Calu3 (cell line): ENCODE measurements at regions not wholly inside any gene's neighbourhood (a gene's known extent, or its start where the extent isn't known, plus 50 kb on each side); places are given as distances from the start of the nearest gene placed in this dataset.

Source experiments
- BruUV-seq: library from RNA; stranded (reverse); fragments of 400-500 nt; replicated peaks from 2 replicates; lab custom pipeline; 2021; lab: Mats Ljungman, UMichigan
- CTCF ChIA-PET: fragments of 300-600 bp; sonication (Branson Sonifier 250); formaldehyde crosslinking; loops from one replicate; lab custom pipeline; 2022; ENCODE audit warnings: antibody characterized with exemption; lab: Charles Lee
- DNase-seq: peaks from one replicate; pipeline ENCODE4 v3.0.0; 2022
- H3K27ac Mint-ChIP-seq: one replicate; pipeline ENCODE4 v1.8.0; 2022; ENCODE audit warnings: mixed read lengths; ENCODE audit not compliant: unreplicated experiment
- H3K27me3 Mint-ChIP-seq: one replicate; pipeline ENCODE4 v1.8.0; 2022; ENCODE audit warnings: mixed read lengths; ENCODE audit not compliant: unreplicated experiment
- H3K36me3 Mint-ChIP-seq: one replicate; pipeline ENCODE4 v1.8.0; 2022; ENCODE audit warnings: mild to moderate bottlenecking, moderate library complexity, mixed read lengths; ENCODE audit not compliant: insufficient read depth, unreplicated experiment
- H3K4me1 Mint-ChIP-seq: one replicate; pipeline ENCODE4 v1.8.0; 2022; ENCODE audit warnings: mild to moderate bottlenecking, low read depth, mixed read lengths; ENCODE audit not compliant: unreplicated experiment
- H3K4me3 Mint-ChIP-seq: one replicate; pipeline ENCODE4 v1.8.0; 2022; ENCODE audit warnings: mild to moderate bottlenecking, low read depth, moderate library complexity, mixed read lengths; ENCODE audit not compliant: unreplicated experiment
- H3K9me3 Mint-ChIP-seq: one replicate; pipeline ENCODE4 v1.8.0; 2022; ENCODE audit warnings: low read depth, mixed read lengths; ENCODE audit not compliant: unreplicated experiment
- intact Hi-C: fragments of 100-400 bp; cut with micrococcal nuclease; formaldehyde crosslinking; loops from one replicate; pipeline ENCODE4 v1.10.0; 2022; ENCODE audit not compliant: unreplicated experiment
- TF ChIP-seq, protein P1 (sequence below): fragments of 200-600 bp; IDR thresholded peaks from one replicate; pipeline ENCODE4 v1.8.0; 2022; ENCODE audit warnings: antibody characterized with exemption; ENCODE audit not compliant: unreplicated experiment

DNA sequence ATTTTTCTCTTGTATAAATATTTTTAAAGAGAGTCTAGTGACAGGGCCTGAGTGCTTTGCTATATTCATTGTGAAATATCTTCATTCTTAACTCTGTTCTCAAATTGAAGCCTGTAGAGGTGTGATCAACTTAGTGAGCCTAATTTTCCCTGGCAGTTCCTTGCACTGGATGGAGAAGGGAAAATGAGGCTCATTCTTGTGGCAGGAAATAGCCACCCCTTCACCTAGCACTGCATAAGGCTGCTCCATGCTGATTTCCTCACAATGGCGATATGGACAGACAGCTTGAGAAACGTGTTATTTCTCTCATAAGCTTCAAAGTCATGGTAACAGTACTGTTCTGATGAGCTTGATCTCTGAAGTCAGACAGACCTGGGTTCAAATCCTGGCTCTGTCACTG is 146.2 kb downstream of the AKAP11 start:
- TF ChIP-seq, protein P1, sequence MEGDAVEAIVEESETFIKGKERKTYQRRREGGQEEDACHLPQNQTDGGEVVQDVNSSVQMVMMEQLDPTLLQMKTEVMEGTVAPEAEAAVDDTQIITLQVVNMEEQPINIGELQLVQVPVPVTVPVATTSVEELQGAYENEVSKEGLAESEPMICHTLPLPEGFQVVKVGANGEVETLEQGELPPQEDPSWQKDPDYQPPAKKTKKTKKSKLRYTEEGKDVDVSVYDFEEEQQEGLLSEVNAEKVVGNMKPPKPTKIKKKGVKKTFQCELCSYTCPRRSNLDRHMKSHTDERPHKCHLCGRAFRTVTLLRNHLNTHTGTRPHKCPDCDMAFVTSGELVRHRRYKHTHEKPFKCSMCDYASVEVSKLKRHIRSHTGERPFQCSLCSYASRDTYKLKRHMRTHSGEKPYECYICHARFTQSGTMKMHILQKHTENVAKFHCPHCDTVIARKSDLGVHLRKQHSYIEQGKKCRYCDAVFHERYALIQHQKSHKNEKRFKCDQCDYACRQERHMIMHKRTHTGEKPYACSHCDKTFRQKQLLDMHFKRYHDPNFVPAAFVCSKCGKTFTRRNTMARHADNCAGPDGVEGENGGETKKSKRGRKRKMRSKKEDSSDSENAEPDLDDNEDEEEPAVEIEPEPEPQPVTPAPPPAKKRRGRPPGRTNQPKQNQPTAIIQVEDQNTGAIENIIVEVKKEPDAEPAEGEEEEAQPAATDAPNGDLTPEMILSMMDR = no peak
- Mint-ChIP-seq H3K36me3 (no peaks in the 10 kb centered on the region), H3K4me3 (no peak overlapping the region), H3K27me3 (peaks cover 23% of the 10 kb centered on the region), H3K9me3 (no peaks in the 10 kb centered on the region), H3K4me1 (no peaks in the 10 kb centered on the region), H3K27ac (no peak overlapping the region)
- no TSS peak for BruUV-seq
- DNase-seq = no peak
- intact Hi-C loops = no loop called here
- CTCF ChIA-PET = no interaction called here

DNA sequence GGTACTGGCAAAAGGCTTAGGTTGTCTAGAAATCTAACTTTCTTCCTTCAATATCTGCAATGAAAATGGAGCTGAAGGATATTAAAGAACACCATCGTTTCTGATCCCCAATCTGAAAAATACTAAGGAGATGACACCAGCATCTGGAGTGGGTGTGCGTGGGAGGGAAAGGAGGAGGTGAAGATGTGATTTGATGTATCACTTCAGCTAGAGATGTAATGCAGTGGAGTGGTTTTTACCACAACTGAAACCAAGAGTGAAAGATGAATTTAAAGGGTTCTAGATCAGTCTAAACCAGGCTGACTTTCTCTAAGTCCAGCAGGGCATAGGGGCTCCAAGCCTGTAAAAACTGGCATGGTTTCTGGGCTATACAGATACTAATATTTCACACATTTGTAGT is 148.4 kb downstream of the AKAP11 start:
- CTCF ChIA-PET = no interaction called here
- TF ChIP-seq, protein P1 = no peak
- Mint-ChIP-seq H3K4me1 (no peaks in the 10 kb centered on the region), H3K9me3 (no peaks in the 10 kb centered on the region), H3K27ac (no peak overlapping the region), H3K27me3 (peaks cover 29% of the 10 kb centered on the region), H3K4me3 (no peak overlapping the region), H3K36me3 (no peaks in the 10 kb centered on the region)
- DNase-seq = no peak
- BruUV-seq = no TSS peak
- intact Hi-C loops = no loop called here

DNA sequence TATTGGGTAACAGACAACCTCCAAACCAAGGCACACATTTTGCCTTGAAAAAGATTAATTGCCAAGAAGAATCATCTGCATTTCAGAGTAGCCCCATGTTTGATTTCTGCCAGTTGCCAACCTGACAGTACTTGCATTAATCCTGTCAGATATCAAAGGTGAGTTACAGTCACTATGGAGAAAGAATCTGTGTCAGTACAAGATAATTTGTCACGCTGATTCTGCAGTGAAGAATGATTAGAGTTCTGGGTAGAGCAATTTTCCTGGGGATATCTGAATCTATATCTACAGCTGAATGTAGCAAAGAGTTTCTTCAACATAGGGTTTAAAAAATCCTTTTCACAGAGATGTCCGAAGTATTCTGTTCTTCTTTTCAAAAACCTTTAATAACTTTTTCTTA is 150.7 kb downstream of the AKAP11 start:
- Mint-ChIP-seq H3K4me3 (no peak overlapping the region), H3K27me3 (peaks cover 29% of the 10 kb centered on the region), H3K36me3 (no peaks in the 10 kb centered on the region), H3K4me1 (no peaks in the 10 kb centered on the region), H3K9me3 (peaks cover 2% of the 10 kb centered on the region), H3K27ac (no peak overlapping the region)
- TF ChIP-seq, protein P1 = no peak
- intact Hi-C loops = no loop called here
- CTCF ChIA-PET = no interaction called here
- DNase-seq = no peak
- no TSS peak for BruUV-seq

- Mint-ChIP-seq H3K27ac (no peak overlapping the region), H3K9me3 (peaks cover 2% of the 10 kb centered on the region), H3K4me3 (no peak overlapping the region), H3K27me3 (peaks cover 26% of the 10 kb centered on the region), H3K36me3 (no peaks in the 10 kb centered on the region), H3K4me1 (no peaks in the 10 kb centered on the region)
- TF ChIP-seq, protein P1 = no peak
- DNase-seq = no peak
- no TSS peak for BruUV-seq
- CTCF ChIA-PET = no interaction called here
- intact Hi-C loops = no loop called here
These were observed 149.8 kb upstream of the TNFSF11 start for GRCh38 chr13:42424182-42424581.
